Stomach (tissue), 8 donors: ENCODE measurements at regions not wholly inside any gene's neighbourhood (a gene's known extent, or its start where the extent isn't known, plus 50 kb on each side); places are given as distances from the start of the nearest gene placed in this dataset.

ENCODE experiments used
- DNase-seq, 2 donors: peaks; one replicate each; pipeline versions ENCODE4 v3.0.0 to v3.0.0-alpha.2; 2013 to 2019
- H3K27ac ChIP-seq, 5 donors: fragments of 200-600 bp in 4 of 5; sonication (generic) in 4 of 5; one replicate each; pipeline ENCODE4 v1.5.1; 2013 to 2019; ENCODE audit warnings: mild to moderate bottlenecking in 1 of 5, moderate library complexity in 1 of 5
- H3K27me3 ChIP-seq, 3 donors: fragments of 200-600 bp; sonication (generic); one replicate each; pipeline ENCODE4 v1.5.1; 2017 to 2019; ENCODE audit warnings: mixed run types in 1 of 3
- H3K36me3 ChIP-seq, 4 donors: fragments of 200-600 bp; sonication (generic); 1 replicate in 3 of 4; 2 replicates in 1 of 4; pipeline ENCODE4 v1.5.1; 2016 to 2019
- H3K4me1 ChIP-seq, 4 donors: fragments of 200-600 bp; sonication (generic); one replicate each; pipeline ENCODE4 v1.5.1; 2016 to 2019
- H3K4me3 ChIP-seq, 4 donors: fragments of 200-600 bp; sonication (generic) in 3 of 4; one replicate each; pipeline ENCODE4 v1.5.1; 2016 to 2019; ENCODE audit warnings: mild to moderate bottlenecking in 1 of 4
- H3K9me3 ChIP-seq, 4 donors: fragments of 200-600 bp; sonication (generic); one replicate each; pipeline ENCODE4 v1.5.1; 2016 to 2019
- CTCF ChIP-seq, 7 experiments: fragments of 450-650 bp in 4 of 7; fragments of 200-600 bp in 3 of 7; sonication (generic) in 3 of 7; IDR thresholded peaks; one replicate each; pipeline ENCODE4 v1.5.1; 2016 to 2019; ENCODE audit warnings: antibody characterized with exemption in 7 of 7, control low read depth in 2 of 7, mild to moderate bottlenecking in 1 of 7
- EP300 ChIP-seq: sonication (generic); formaldehyde crosslinking; IDR thresholded peaks from one replicate; pipeline ENCODE4 v1.6.1; 2017; ENCODE audit warnings: antibody characterized with exemption
- POLR2A ChIP-seq, 4 donors: fragments of 450-650 bp; IDR thresholded peaks; one replicate each; pipeline ENCODE4 v1.6.1; 2016; ENCODE audit warnings: antibody characterized with exemption in 4 of 4, control low read depth in 2 of 4, mild to moderate bottlenecking in 1 of 4, moderate library complexity in 1 of 4
- POLR2AphosphoS5 ChIP-seq, 3 donors: sonication (generic); formaldehyde crosslinking; IDR thresholded peaks; one replicate each; pipeline ENCODE4 v1.6.1; 2016; ENCODE audit warnings: antibody characterized with exemption in 3 of 3
- WGBS, 5 donors: extraction: QIAGEN DNeasy Blood & Tissue Kit in 3 of 5; methylation state at CpG; one replicate each; pipeline versions ENCODE4 v1.1.5 to v1.1.7; 2013 to 2018; 5-methylcytosine and 5-hydroxymethylcytosine counted together
- intact Hi-C: fragments of 100-400 bp; cut with DNase I; formaldehyde crosslinking; loops from one replicate; pipeline ENCODE4 v1.15.1; 2023; ENCODE audit warnings: low total_unique reads
- donor health status: healthy with polysubstance abuse.
- donor health status: Bipolar disorder and iron deficiency.
- donor health status: healthy.

DNA sequence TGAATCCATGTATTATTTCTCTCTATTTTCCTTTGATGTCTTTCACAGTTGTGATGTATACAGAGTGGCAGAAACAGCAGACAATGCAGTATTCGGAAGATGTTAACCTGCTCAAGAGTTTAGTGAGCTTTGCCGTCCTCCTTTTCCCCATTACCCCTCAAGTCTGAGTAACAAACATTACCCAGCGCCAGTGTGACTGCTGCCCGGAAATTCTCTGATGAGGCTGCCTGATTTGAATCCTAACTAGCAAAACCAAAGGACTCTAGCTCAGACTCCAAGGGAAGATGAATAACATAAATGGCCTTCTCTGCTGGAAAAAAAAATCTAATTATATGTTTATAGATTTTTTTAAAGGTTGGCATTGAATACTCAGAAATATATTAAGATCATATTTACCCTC is 247.3 kb upstream of the SOX21 start:
- Histone ChIP-seq H3K4me3 (no peak overlapping the region), H3K27ac (no peak overlapping the region), H3K27me3 (peaks cover 0 to 29% (median 0%) of the 10 kb centered on the region in 3 donors), H3K9me3 (no peaks in the 10 kb centered on the region), H3K4me1 (no peaks in the 10 kb centered on the region), H3K36me3 (no peaks in the 10 kb centered on the region)
- no peak for DNase-seq
- WGBS, 5 donors, result 58 to 93% (median 87%) methylated on average over 4 of the region's 4 CpGs
- TF ChIP-seq POLR2AphosphoS5 (IDR thresholded peaks at IDR 0.05) (no peak), CTCF (IDR thresholded peaks at IDR 0.05) (no peak)
- intact Hi-C loops, result no loop called here

- intact Hi-C loops, result no loop called here
- no peaks in the 10 kb centered on the region for H3K4me1 ChIP-seq
- no peak overlapping the region for H3K4me3 ChIP-seq
- WGBS, 5 donors, result 69 to 79% (median 73%) methylated on average over 5 of the region's 5 CpGs
- H3K27me3 ChIP-seq, result peaks cover 0 to 8% (median 0%) of the 10 kb centered on the region in 3 donors
- no peak overlapping the region for H3K27ac ChIP-seq
- H3K9me3 ChIP-seq, result no peaks in the 10 kb centered on the region
- H3K36me3 ChIP-seq, result no peaks in the 10 kb centered on the region
- TF ChIP-seq POLR2A (IDR thresholded peaks at IDR 0.05) (no peak), CTCF (IDR thresholded peaks at IDR 0.05) (no peak), EP300 (no peak), POLR2AphosphoS5 (IDR thresholded peaks at IDR 0.05) (no peak)
- DNase-seq, result no peak
These were observed 244.2 kb upstream of the SOX21 start for GRCh38 chr13:94956417-94957110.

DNA sequence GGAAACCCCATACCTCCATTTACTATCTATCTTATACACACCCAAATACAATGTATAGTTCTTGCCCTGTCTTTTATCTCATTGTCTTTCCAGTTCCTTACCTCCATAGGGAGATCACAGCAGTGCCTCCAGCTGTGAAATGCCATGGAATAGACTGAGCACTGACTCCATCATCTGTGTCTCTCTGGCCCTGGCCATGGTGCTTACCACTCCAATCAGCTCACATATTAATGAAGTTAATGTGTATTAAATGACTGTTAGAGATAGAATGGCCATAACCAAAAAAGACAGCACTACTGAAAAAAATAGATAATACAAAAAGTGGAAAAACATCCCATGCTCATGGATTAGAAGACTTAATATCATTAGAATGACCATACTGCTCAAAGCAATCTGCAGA is 240.4 kb upstream of the SOX21 start:
- Histone ChIP-seq H3K9me3 (no peaks in the 10 kb centered on the region), H3K4me1 (no peaks in the 10 kb centered on the region), H3K27me3 (peaks cover 0 to 9% (median 0%) of the 10 kb centered on the region in 3 donors), H3K27ac (no peak overlapping the region), H3K4me3 (no peak overlapping the region), H3K36me3 (no peaks in the 10 kb centered on the region)
- TF ChIP-seq POLR2A (IDR thresholded peaks at IDR 0.05), result no peak
- DNase-seq, result no peak
- intact Hi-C loops, result no loop called here

- H3K4me1 ChIP-seq, result no peaks in the 10 kb centered on the region
- DNase-seq, result peak in 1 of 2 donors; percentile 46
- WGBS, 5 donors, result 29 to 46% (median 41%) methylated on average over 8 of the region's 8 CpGs
These were observed 238.0 kb upstream of the SOX21 start for GRCh38 chr13:94950303-94950702.

More at GRCh38 chr13:94950303-94950702, 238.0 kb upstream of the SOX21 start:
- TF ChIP-seq POLR2A (IDR thresholded peaks at IDR 0.05) (no peak), CTCF (IDR thresholded peaks at IDR 0.05) (no peak), POLR2AphosphoS5 (IDR thresholded peaks at IDR 0.05) (no peak), EP300 (no peak)
- H3K36me3 ChIP-seq, result no peaks in the 10 kb centered on the region
- intact Hi-C loops, result no loop called here
- H3K27me3 ChIP-seq, result peaks cover 0 to 12% (median 0%) of the 10 kb centered on the region in 3 donors
- no peak overlapping the region for H3K4me3 ChIP-seq
- H3K27ac ChIP-seq, result no peak overlapping the region
- no peaks in the 10 kb centered on the region for H3K9me3 ChIP-seq
